K562 (cell line): ENCODE measurements at regions not wholly inside any gene's neighbourhood (a gene's known extent, or its start where the extent isn't known, plus 50 kb on each side); places are given as distances from the start of the nearest gene placed in this dataset.

Experiments used
- ARID1B ChIP-seq: fragments of 450-650 bp; IDR thresholded peaks from 2 replicates; pipeline ENCODE4 v1.6.1; 2016; ENCODE audit warnings: antibody characterized with exemption, mild to moderate bottlenecking, inconsistent platforms
- ATF3 ChIP-seq, 2 experiments: fragments of 450-650 bp in 1 of 2; sonication (generic) in 1 of 2; formaldehyde crosslinking in 1 of 2; IDR thresholded peaks in 1 of 2; conservative IDR thresholded peaks in 1 of 2; 2 replicates each; pipeline versions ENCODE4 v1.6.1 to v1.8.1; 2016 to 2023; ENCODE audit warnings: mild to moderate bottlenecking in 2 of 2, moderate library complexity in 2 of 2, inconsistent platforms in 1 of 2, missing genetic modification reagents in 1 of 2
- ATF6 ChIP-seq: sonication (generic); formaldehyde crosslinking; IDR thresholded peaks from 2 replicates; pipeline ENCODE4 v1.4.0; 2020; ENCODE audit warnings: mild to moderate bottlenecking, missing genetic modification reagents
- BDP1 ChIP-seq: IDR thresholded peaks from 3 replicates; pipeline ENCODE4 v1.6.1; 2011; ENCODE audit not compliant: insufficient read length, insufficient read depth
- DPF2 ChIP-seq: fragments of 450-650 bp; IDR thresholded peaks from 2 replicates; pipeline ENCODE4 v1.6.1; 2016
- GATAD2B ChIP-seq: fragments of 450-650 bp; IDR thresholded peaks from 2 replicates; pipeline ENCODE4 v1.6.1; 2017; ENCODE audit warnings: mild to moderate bottlenecking, borderline replicate concordance
- JUN ChIP-seq, 2 experiments: sonication (generic) in 1 of 2; formaldehyde crosslinking in 1 of 2; IDR thresholded peaks; 2 replicates each; pipeline versions ENCODE4 v1.6.1 to v1.8.0; 2012 to 2022; ENCODE audit warnings: borderline replicate concordance in 2 of 2, mild to moderate bottlenecking in 2 of 2, improper control_type of control experiment in 1 of 2, low read depth in 1 of 2, low read length in 1 of 2, missing genetic modification reagents in 1 of 2
- MED1 ChIP-seq: sonication (generic); formaldehyde crosslinking; IDR thresholded peaks from 2 replicates; pipeline ENCODE4 v1.8.1; 2023; ENCODE audit warnings: missing genetic modification reagents, borderline replicate concordance
- MEF2A ChIP-seq: IDR thresholded peaks from 2 replicates; pipeline ENCODE4 v1.6.1; 2011; ENCODE audit warnings: low read depth, mild to moderate bottlenecking, low read length, moderate library complexity; ENCODE audit not compliant: control insufficient read depth
- MITF ChIP-seq: IDR thresholded peaks from 2 replicates; pipeline ENCODE4 v1.6.1; 2014; ENCODE audit warnings: antibody characterized with exemption
- NEUROD1 ChIP-seq: fragments of 150-350 bp; IDR thresholded peaks from 2 replicates; pipeline ENCODE4 v1.6.1; 2014; ENCODE audit warnings: borderline replicate concordance, low read length, low read depth; ENCODE audit not compliant: partially characterized antibody
- NONO ChIP-seq, 2 experiments: fragments of 200-400 bp in 1 of 2; fragments of 450-650 bp in 1 of 2; formaldehyde crosslinking in 1 of 2; IDR thresholded peaks; 2 replicates each; pipeline ENCODE4 v1.6.1; 2017; ENCODE audit warnings: low read depth in 2 of 2, mild to moderate bottlenecking in 2 of 2, moderate library complexity in 2 of 2, low read length in 1 of 2
- PATZ1 ChIP-seq: fragments of 250-450 bp; sonication (Bioruptor Pico); IDR thresholded peaks from 2 replicates; pipeline ENCODE4 v1.5.0; 2020; ENCODE audit warnings: mild to moderate bottlenecking, borderline replicate concordance
- PREB ChIP-seq: sonication (generic); formaldehyde crosslinking; IDR thresholded peaks from 2 replicates; pipeline ENCODE4 v1.8.1; 2023; ENCODE audit warnings: mild to moderate bottlenecking, missing genetic modification reagents
- ZBTB8A ChIP-seq: fragments of 450-650 bp; IDR thresholded peaks from 2 replicates; pipeline ENCODE4 v1.6.1; 2018; ENCODE audit warnings: mild to moderate bottlenecking, moderate library complexity; ENCODE audit not compliant: partially characterized antibody
- ZNF121 ChIP-seq: sonication (generic); formaldehyde crosslinking; conservative IDR thresholded peaks from 2 replicates; pipeline ENCODE4 v1.8.0; 2022; ENCODE audit warnings: missing genetic modification reagents
- ZNF282 ChIP-seq: sonication (generic); formaldehyde crosslinking; IDR thresholded peaks from 2 replicates; pipeline ENCODE4 v1.8.1; 2023; ENCODE audit warnings: missing genetic modification reagents
- ZNF586 ChIP-seq: fragments of 450-650 bp; formaldehyde crosslinking; conservative IDR thresholded peaks from 2 replicates; pipeline ENCODE4 v1.4.0; 2020; ENCODE audit warnings: mild to moderate bottlenecking, moderate library complexity

- TF ChIP-seq ZNF586 (CRISPR knock-in tag), result no peak
- peak; percentile 24 for TF ChIP-seq ARID1B
- no peak for TF ChIP-seq ZNF121 (CRISPR knock-in tag)
- TF ChIP-seq ATF3 (IDR thresholded peaks at IDR 0.05), result peak; percentile 80
- no peak for TF ChIP-seq ATF3 (CRISPR knock-in tag; conservative IDR thresholded peaks at IDR 0.05)
- no peak for TF ChIP-seq NONO (IDR thresholded peaks at IDR 0.05; ENCODE audit: low read depth in 2 of 2, low read length in 1 of 2)
- TF ChIP-seq ZBTB8A, result no peak
- TF ChIP-seq PATZ1 (CRISPR knock-in tag), result no peak
- no peak for TF ChIP-seq GATAD2B
- no peak for TF ChIP-seq BDP1
- no peak for TF ChIP-seq MEF2A
- no peak for TF ChIP-seq ATF6 (CRISPR knock-in tag)
- peak; percentile 50; the same call in 1 of the 2 replicates for TF ChIP-seq JUN (IDR thresholded peaks at IDR 0.05; ENCODE audit: borderline replicate concordance, low read depth, low read length)
- TF ChIP-seq JUN (CRISPR knock-in tag; IDR thresholded peaks at IDR 0.05; ENCODE audit: borderline replicate concordance), result no peak
- TF ChIP-seq DPF2, result peak; percentile 51
- TF ChIP-seq NEUROD1, result no peak
- TF ChIP-seq MED1 (CRISPR knock-in tag), result no peak
- TF ChIP-seq MITF, result no peak
- no peak for TF ChIP-seq PREB (CRISPR knock-in tag)
- no peak for TF ChIP-seq ZNF282
These were observed 161.6 kb upstream of the TRIB2 start (continued) for GRCh38 chr2:12555012-12555645.
